ENCODE measurements at regions not wholly inside any gene's neighbourhood (a gene's known extent, or its start where the extent isn't known, plus 50 kb on each side); places are given as distances from the start of the nearest gene placed in this dataset.
"Not testable (repeated sequence)": the region's sequence is repeated elsewhere in the genome, so short reads cannot be mapped to it uniquely, and the experiment has no call there.

DNA sequence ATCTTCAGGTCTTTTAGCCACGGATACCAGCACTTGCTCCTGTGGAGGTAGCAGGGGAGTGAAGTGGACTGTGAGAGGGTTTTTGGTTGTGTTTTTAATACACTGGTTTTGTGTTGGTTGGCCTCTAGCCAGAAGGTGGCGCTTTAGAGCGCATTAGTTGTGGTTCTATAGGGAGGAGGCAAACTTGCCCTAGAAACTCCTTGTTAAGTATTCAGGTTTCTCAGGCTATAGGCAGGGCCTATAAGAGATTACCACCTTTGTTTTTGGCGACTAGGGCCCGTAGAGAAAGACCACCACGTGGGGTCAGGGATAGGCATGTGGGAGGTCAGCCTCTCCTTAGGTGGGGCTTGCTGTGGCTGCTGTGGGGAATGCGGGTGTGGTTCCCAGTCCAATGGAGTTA lies 221.6 kb upstream of the SPANXN4 start:
- no peak for DNase-seq (ENCODE audit: low read depth in 4 of 4, low spot score in 3 of 4)

DNA sequence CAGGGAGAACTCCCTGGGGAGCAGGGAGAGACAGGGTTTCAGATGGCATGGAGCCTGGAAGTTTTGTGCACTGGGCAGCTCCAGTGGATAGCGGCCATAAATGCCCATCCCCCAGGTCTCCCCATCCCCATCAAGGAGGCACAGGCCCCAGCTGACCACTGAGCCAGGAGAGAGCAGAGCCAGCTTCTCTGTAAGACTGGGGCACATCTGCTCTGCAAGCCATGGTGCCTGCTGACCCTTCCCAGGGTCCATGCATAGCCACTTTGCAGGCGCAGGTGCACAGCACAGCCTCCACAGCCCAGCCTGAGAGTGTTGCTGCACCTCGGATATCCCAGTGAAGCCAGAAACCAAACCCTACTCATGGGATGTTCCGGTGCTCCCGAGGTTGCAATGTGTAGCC lies 206.3 kb upstream of the SPANXN4 start:
- DNase-seq (ENCODE audit: low read depth in 4 of 4, low spot score in 3 of 4), result no peak

DNA sequence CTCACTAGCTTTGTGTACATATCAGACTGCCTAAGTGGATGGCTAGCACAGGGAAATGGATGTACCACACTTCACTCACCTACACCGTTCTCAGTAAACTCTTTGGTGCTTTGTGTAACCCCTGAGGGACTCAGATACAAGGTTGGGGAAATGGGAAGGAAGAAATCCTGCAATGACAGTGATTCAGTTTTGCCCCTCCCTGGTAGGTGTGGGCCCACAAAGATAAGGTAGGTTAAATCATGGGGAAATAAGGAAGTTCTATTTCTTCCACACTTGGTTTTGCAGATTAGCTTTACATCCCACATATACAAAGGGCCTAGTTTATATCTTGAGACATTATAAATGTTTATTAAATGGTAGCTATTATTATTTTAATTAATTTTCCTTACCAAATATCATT lies 197.6 kb upstream of the SPANXN4 start:
- no peak for DNase-seq (ENCODE audit: low read depth in 4 of 4, low spot score in 3 of 4)

- DNase-seq (ENCODE audit: low read depth in 4 of 4, low spot score in 3 of 4), result peak in 1 of 4 donors; percentile 8
Observed at GRCh38 chrX:142831961-142832530, 193.7 kb upstream of the SPANXN4 start.

DNA sequence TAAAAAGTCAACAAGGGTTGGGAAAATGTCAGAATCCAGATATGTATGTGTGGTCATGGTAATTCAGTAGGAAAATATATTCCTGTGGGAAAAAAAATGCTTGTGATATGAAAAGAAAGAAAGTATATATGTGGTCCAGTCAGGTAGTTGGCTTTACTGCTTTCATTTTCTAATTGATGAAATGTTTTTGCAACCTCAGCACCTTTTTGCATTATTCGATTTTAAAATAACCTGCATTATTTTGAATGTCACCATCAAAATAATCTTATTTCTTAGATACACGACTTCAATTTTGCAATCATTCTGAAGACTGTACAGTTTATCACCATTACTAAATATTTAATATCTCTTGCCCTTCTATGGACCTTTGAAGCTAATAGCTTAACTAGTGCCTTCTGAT lies 170.8 kb upstream of the SPANXN4 start:
- no peak for DNase-seq (ENCODE audit: low read depth in 4 of 4, low spot score in 3 of 4)

DNA sequence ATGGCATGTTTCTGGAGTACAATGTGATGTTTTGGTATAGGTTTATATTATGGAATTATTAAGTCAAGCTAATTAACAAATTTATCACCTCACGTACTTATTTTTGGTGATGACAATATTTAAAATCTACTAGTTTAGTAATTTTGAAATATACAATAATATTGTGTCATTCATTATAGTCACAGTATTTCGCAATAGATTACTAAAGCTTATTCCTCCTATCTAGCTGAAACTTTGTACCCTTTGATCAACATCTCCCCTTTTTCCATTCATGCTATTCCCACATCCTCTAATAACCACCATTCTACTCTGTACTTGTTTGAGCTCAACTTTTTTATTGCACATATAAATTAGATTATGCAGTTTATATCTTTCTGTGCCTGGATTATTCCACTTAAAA lies 164.8 kb upstream of the SPANXN4 start:
- no peak for DNase-seq (ENCODE audit: low read depth in 4 of 4, low spot score in 3 of 4)

- DNase-seq (ENCODE audit: low read depth in 4 of 4, low spot score in 3 of 4), result no peak
Observed at GRCh38 chrX:142861557-142861956, 164.2 kb upstream of the SPANXN4 start.

GRCh38 chrX:142866247-142866646 lies 159.5 kb upstream of the SPANXN4 start:
- not testable (repeated sequence) for DNase-seq (ENCODE audit: low read depth in 4 of 4, low spot score in 3 of 4)

- no peak for DNase-seq (ENCODE audit: low read depth in 4 of 4, low spot score in 3 of 4)
Observed at GRCh38 chrX:142873214-142873613, 152.5 kb upstream of the SPANXN4 start.

DNA sequence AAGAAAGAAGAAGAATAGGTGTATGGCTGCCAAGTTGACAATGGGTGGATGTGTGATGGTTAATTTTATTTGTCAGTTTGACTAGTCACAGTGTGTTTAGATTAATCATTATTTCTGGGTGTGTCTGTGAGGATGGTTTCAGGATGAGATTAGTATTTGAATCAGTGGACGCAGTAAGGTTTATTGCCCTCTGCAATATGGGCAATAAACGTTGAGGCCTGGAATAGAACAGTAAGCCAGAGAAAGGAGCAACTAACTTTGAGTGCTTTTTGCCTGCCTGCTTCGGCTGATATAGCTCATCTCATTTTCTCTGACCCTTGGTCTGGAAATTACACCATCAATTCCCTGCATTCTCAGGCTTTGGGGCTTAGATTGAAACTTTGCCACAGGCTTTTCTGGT lies 140.8 kb upstream of the SPANXN4 start:
- no peak for DNase-seq (ENCODE audit: low read depth in 4 of 4, low spot score in 3 of 4)

DNA sequence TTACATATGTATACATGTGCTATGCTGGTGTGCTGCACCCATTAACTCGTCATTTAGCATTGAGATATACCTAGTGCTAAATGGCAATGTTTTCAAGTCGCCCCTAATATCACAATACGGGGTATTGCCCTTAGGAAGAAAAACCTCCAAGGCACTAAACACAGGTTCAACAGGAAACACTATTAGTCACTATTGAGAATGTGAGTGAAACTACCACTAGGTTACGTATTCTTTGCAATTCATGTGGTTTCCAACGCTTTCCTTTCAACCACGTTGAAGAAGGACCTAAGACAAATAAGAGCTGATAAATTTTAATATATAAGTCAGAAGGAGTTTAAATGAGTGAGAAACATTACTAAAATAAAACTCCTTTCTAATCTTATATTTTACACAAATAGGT lies 134.7 kb upstream of the SPANXN4 start:
- no peak for DNase-seq (ENCODE audit: low read depth in 4 of 4, low spot score in 3 of 4)

GRCh38 chrX:142898164-142898563 lies 127.6 kb upstream of the SPANXN4 start:
- DNase-seq (ENCODE audit: low read depth in 4 of 4, low spot score in 3 of 4), result no peak

- DNase-seq (ENCODE audit: low read depth in 4 of 4, low spot score in 3 of 4), result no peak
Observed at GRCh38 chrX:142923201-142923600, 102.5 kb upstream of the SPANXN4 start.

GRCh38 chrX:142938793-142939192 lies 86.9 kb upstream of the SPANXN4 start:
- DNase-seq (ENCODE audit: low read depth in 4 of 4, low spot score in 3 of 4), result no peak

DNA sequence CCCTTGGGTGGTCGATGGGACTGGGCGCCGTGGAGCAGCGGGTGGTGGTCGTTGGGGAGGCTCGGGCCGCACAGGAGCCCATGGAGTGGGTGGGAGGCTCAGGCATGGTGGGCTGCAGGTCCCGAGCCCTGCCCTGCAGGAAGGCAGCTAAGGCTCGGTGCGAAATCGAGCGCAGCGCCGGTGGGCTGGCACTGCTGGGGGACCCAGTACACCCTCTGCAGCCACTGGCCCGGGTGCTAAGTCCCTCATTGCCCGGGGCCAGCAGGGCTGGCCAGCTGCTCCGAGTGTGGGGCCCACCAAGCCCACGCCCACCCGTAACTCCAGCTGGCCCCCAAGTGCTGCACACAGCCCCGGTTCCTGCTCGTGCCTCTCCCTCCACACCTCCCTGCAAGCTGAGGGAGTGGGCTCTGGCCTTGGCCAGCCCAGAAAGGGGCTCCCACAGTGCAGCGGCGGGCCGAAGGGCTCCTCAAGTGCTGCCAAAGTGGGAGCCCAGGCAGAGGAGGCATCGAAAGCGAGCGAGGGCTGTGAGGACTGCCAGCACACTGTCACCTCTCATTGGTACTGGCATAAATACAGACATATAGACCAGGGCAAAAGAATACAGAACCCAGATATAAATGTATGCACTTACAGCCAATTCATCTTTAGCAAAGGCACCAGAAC lies 53.5 kb upstream of the SPANXN4 start:
- not testable (repeated sequence) for DNase-seq (ENCODE audit: low read depth in 4 of 4, low spot score in 3 of 4)

Data from left renal pelvis (tissue), 4 donors.